ENCODE measurements at regions not wholly inside any gene's neighbourhood (a gene's known extent, or its start where the extent isn't known, plus 50 kb on each side); places are given as distances from the start of the nearest gene placed in this dataset.

GRCh38 chr6:91743756-91744155 lies 1156.9 kb upstream of the MAP3K7 start:
- no peaks in the 10 kb centered on the region for H3K4me1 ChIP-seq (ENCODE audit: insufficient read depth, low read length)
- no peak overlapping the region for H4K5ac ChIP-seq (ENCODE audit: insufficient read length, low read depth, low read length)
- H3K4me2 ChIP-seq (ENCODE audit: insufficient read depth, insufficient read length, low read length) = no peak overlapping the region
- no peak overlapping the region for H3K27ac ChIP-seq (ENCODE audit: insufficient read length, low read depth, low read length)
- no peak overlapping the region for H2BK15ac ChIP-seq (ENCODE audit: low read depth, low read length)
- H2BK20ac ChIP-seq (ENCODE audit: low read depth, low read length, poor library complexity, severe bottlenecking) = no peak overlapping the region
- no peaks in the 10 kb centered on the region for H3K27me3 Mint-ChIP-seq (ENCODE audit: low read depth)
- H3K4ac ChIP-seq (ENCODE audit: low read depth, low read length) = no peak overlapping the region
- no peaks in the 10 kb centered on the region for H3K4me1 Mint-ChIP-seq
- H3K9me3 ChIP-seq (ENCODE audit: control insufficient read depth, low read depth, low read length) = no peaks in the 10 kb centered on the region
- H3K4me3 Mint-ChIP-seq = no peak overlapping the region
- H3K9me3 Mint-ChIP-seq = no peaks in the 10 kb centered on the region; a peak in 1 of 5 replicates
- H3K36me3 Mint-ChIP-seq (ENCODE audit: insufficient read depth in 1 of 3, low read depth in 3 of 3) = no peaks in the 10 kb centered on the region; a peak in 1 of 7 replicates
- no peak overlapping the region for H3K23ac ChIP-seq (ENCODE audit: insufficient read length, low read depth, low read length)
- no peaks in the 10 kb centered on the region for H3K79me2 ChIP-seq (ENCODE audit: insufficient read depth, low read length)
- TF ChIP-seq, protein P1, sequence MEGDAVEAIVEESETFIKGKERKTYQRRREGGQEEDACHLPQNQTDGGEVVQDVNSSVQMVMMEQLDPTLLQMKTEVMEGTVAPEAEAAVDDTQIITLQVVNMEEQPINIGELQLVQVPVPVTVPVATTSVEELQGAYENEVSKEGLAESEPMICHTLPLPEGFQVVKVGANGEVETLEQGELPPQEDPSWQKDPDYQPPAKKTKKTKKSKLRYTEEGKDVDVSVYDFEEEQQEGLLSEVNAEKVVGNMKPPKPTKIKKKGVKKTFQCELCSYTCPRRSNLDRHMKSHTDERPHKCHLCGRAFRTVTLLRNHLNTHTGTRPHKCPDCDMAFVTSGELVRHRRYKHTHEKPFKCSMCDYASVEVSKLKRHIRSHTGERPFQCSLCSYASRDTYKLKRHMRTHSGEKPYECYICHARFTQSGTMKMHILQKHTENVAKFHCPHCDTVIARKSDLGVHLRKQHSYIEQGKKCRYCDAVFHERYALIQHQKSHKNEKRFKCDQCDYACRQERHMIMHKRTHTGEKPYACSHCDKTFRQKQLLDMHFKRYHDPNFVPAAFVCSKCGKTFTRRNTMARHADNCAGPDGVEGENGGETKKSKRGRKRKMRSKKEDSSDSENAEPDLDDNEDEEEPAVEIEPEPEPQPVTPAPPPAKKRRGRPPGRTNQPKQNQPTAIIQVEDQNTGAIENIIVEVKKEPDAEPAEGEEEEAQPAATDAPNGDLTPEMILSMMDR (conservative IDR thresholded peaks at IDR 0.05) = no peak
- no CpG with 5 or more reads among the region's 2 CpGs for WGBS (ENCODE audit: extremely low coverage, insufficient read length, low lambda C conversion rate)
- no peaks in the 10 kb centered on the region for H4K20me1 ChIP-seq (ENCODE audit: control insufficient read depth, insufficient read depth, insufficient read length)
- no peaks in the 10 kb centered on the region for H3K23me2 ChIP-seq (ENCODE audit: insufficient read length, low read depth, low read length, poor library complexity, severe bottlenecking)
- H3K14ac ChIP-seq (ENCODE audit: insufficient read depth, low read length) = no peak overlapping the region
- no peak overlapping the region for H3K56ac ChIP-seq (ENCODE audit: insufficient read length, low read depth, low read length)
- H3K27ac Mint-ChIP-seq = no peak overlapping the region
- no peaks in the 10 kb centered on the region for H3K79me1 ChIP-seq (ENCODE audit: insufficient read depth, low read depth, low read length, poor library complexity, severe bottlenecking)
- no peak overlapping the region for H2AFZ ChIP-seq (ENCODE audit: low read length)
- H2BK12ac ChIP-seq (ENCODE audit: insufficient read length, low read depth, low read length) = no peak overlapping the region
- no peak overlapping the region for H2BK5ac ChIP-seq (ENCODE audit: insufficient read length, low read length)
- no peak overlapping the region for H3K18ac ChIP-seq (ENCODE audit: insufficient read length, low read depth, low read length)
- H3T11ph ChIP-seq (ENCODE audit: low read length) = no peak overlapping the region
- H4K91ac ChIP-seq (ENCODE audit: insufficient read length, low read depth, low read length) = no peak overlapping the region
- H3K27me3 ChIP-seq (ENCODE audit: insufficient read depth, low read length) = no peaks in the 10 kb centered on the region
- no peak overlapping the region for H4K8ac ChIP-seq (replicated peaks; ENCODE audit: insufficient read length, low read depth, low read length)
- no peak overlapping the region for H2AK5ac ChIP-seq (ENCODE audit: insufficient read length, low read length)
- no peak for DNase-seq
- no peak overlapping the region for H3K9ac ChIP-seq (ENCODE audit: extremely low read depth, insufficient read length, low read length)
- no peak overlapping the region for H2BK120ac ChIP-seq (ENCODE audit: low read depth, low read length, poor library complexity, severe bottlenecking)

All from H9 (cell line).